Neuronal stem cell (in vitro differentiated cells): ENCODE measurements at regions not wholly inside any gene's neighbourhood (a gene's known extent, or its start where the extent isn't known, plus 50 kb on each side); places are given as distances from the start of the nearest gene placed in this dataset.

Source experiments
- DNase-seq: peaks from one replicate; pipeline ENCODE4 v3.0.0-alpha.2; 2013; ENCODE audit warnings: low spot score
- H2AFZ ChIP-seq: one replicate; pipeline ENCODE4 v1.6.1; 2013; ENCODE audit warnings: mild to moderate bottlenecking, low read length, inconsistent platforms
- H2AK5ac ChIP-seq: 2 replicates; pipeline ENCODE4 v1.6.1; 2013; ENCODE audit warnings: low read depth, mild to moderate bottlenecking, inconsistent platforms, low read length, moderate library complexity, mixed read lengths
- H2BK120ac ChIP-seq: 2 replicates; pipeline ENCODE4 v1.6.1; 2013; ENCODE audit warnings: low read depth, mild to moderate bottlenecking, inconsistent platforms, low read length, moderate library complexity, mixed read lengths
- H2BK12ac ChIP-seq: one replicate; pipeline ENCODE4 v1.6.1; 2013; ENCODE audit warnings: low read length, inconsistent platforms
- H2BK15ac ChIP-seq: 2 replicates; pipeline ENCODE4 v1.6.1; 2013; ENCODE audit warnings: mild to moderate bottlenecking, low read length, inconsistent platforms, mixed read lengths
- H2BK5ac ChIP-seq: one replicate; pipeline ENCODE4 v1.6.1; 2013; ENCODE audit warnings: inconsistent platforms, mild to moderate bottlenecking, low read length, moderate library complexity
- H3K14ac ChIP-seq: one replicate; pipeline ENCODE4 v1.6.1; 2013; ENCODE audit warnings: low read length, inconsistent platforms
- H3K18ac ChIP-seq: 2 replicates; pipeline ENCODE4 v1.6.1; 2013; ENCODE audit warnings: low read length, inconsistent platforms
- H3K23ac ChIP-seq: 2 replicates; pipeline ENCODE4 v1.6.1; 2013; ENCODE audit warnings: low read depth, mild to moderate bottlenecking, mixed read lengths, low read length, inconsistent platforms; ENCODE audit not compliant: poor library complexity
- H3K27ac ChIP-seq: replicated peaks from 3 replicates; pipeline ENCODE4 v1.5.1; 2013; ENCODE audit warnings: low read length, inconsistent platforms
- H3K27me3 ChIP-seq, 3 experiments: 2 replicates each; pipeline ENCODE4 v1.6.1; 2013; ENCODE audit warnings: low read length in 3 of 3, mild to moderate bottlenecking in 2 of 3, inconsistent platforms in 1 of 3, low read depth in 1 of 3, mixed read lengths in 1 of 3, moderate library complexity in 1 of 3; ENCODE audit not compliant: control insufficient read depth in 3 of 3, insufficient read depth in 3 of 3
- H3K36me3 ChIP-seq, 2 donors: replicated peaks in 1 of 2; 2 replicates each; pipeline ENCODE4 v1.6.1; 2013; ENCODE audit warnings: low read length in 2 of 2; ENCODE audit not compliant: control insufficient read depth in 2 of 2, insufficient read depth in 2 of 2
- H3K4ac ChIP-seq: 2 replicates; pipeline ENCODE4 v1.6.1; 2013; ENCODE audit warnings: inconsistent platforms, mild to moderate bottlenecking, low read length, moderate library complexity
- H3K4me1 ChIP-seq, 2 donors: 1 replicate in 1 of 2; 2 replicates in 1 of 2; pipeline ENCODE4 v1.6.1; 2013; ENCODE audit warnings: low read length in 2 of 2, low read depth in 1 of 2; ENCODE audit not compliant: control insufficient read depth in 2 of 2, insufficient read depth in 1 of 2
- H3K4me2 ChIP-seq: one replicate; pipeline ENCODE4 v1.6.1; 2013; ENCODE audit warnings: mild to moderate bottlenecking, low read length, inconsistent platforms; ENCODE audit not compliant: insufficient read depth, poor library complexity, severe bottlenecking
- H3K4me3 ChIP-seq, 2 donors: 2 replicates each; pipeline ENCODE4 v1.5.1; 2013; ENCODE audit warnings: low read length in 2 of 2, mild to moderate bottlenecking in 2 of 2, inconsistent platforms in 1 of 2, moderate library complexity in 1 of 2
- H3K79me1 ChIP-seq: one replicate; pipeline ENCODE4 v1.6.1; 2013; ENCODE audit warnings: low read depth, mild to moderate bottlenecking, inconsistent platforms, low read length, moderate library complexity
- H3K9ac ChIP-seq: one replicate; pipeline ENCODE4 v1.6.1; 2013; ENCODE audit warnings: mild to moderate bottlenecking, low read depth, low read length, inconsistent platforms; ENCODE audit not compliant: poor library complexity
- H3K9me3 ChIP-seq, 2 donors: replicated peaks in 1 of 2; 2 replicates each; pipeline versions ENCODE3 to v1.6.1; 2013; ENCODE audit warnings: low read length in 2 of 2, mild to moderate bottlenecking in 2 of 2, inconsistent platforms in 1 of 2, low read depth in 1 of 2, mixed read lengths in 1 of 2, moderate library complexity in 1 of 2; ENCODE audit not compliant: control insufficient read depth in 2 of 2, insufficient read depth in 1 of 2
- H4K8ac ChIP-seq: one replicate; pipeline ENCODE4 v1.6.1; 2013; ENCODE audit warnings: low read depth, mild to moderate bottlenecking, inconsistent platforms, low read length, moderate library complexity
- H4K91ac ChIP-seq: one replicate; pipeline ENCODE4 v1.6.1; 2013; ENCODE audit warnings: low read length, low read depth, mild to moderate bottlenecking, inconsistent platforms; ENCODE audit not compliant: poor library complexity
- WGBS, 2 donors: extraction: QIAGEN DNeasy Blood & Tissue Kit; methylation state at CpG; one replicate each; pipeline ENCODE4 v1.1.7; 2013; ENCODE audit warnings: missing lambda C conversion rate in 2 of 2, mixed read lengths in 1 of 2; ENCODE audit not compliant: insufficient read length in 2 of 2, insufficient replicate concordance in 1 of 2; ENCODE audit errors: extremely low coverage in 2 of 2; 5-methylcytosine and 5-hydroxymethylcytosine counted together

DNA sequence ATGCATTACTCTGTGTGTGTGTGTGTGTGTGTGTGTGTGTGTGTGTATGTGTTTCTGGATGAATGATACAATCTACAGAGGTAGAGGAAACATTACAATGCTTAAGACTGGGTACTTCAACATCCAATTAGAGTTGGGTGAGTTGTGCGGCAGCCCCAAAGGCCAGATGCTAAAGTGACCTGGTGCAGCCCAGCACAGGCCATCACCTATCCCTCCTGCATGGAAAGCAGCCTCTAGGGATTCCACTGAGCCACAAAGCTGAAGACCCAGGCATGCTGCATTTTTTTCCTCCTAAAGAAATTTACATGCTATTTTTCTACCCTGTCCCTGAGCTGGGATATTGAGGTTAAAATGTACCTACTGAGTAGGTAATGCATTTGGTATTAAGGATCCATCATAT is 79.1 kb upstream of the ETAA1 start:
- no peak overlapping the region for H2BK120ac ChIP-seq
- no peak overlapping the region for H4K8ac ChIP-seq
- H3K4me3 ChIP-seq = no peak overlapping the region
- H3K9me3 ChIP-seq = no peaks in the 10 kb centered on the region
- no peaks in the 10 kb centered on the region for H3K36me3 ChIP-seq
- H3K4me1 ChIP-seq = peaks cover 0 to 1% of the 10 kb centered on the region in 2 donors
- H3K79me1 ChIP-seq = no peaks in the 10 kb centered on the region
- no peak overlapping the region for H3K4me2 ChIP-seq
- no peak overlapping the region for H4K91ac ChIP-seq
- no peak overlapping the region for H3K9ac ChIP-seq
- no peaks in the 10 kb centered on the region for H3K27me3 ChIP-seq
- no peak overlapping the region for H2BK12ac ChIP-seq
- H3K27ac ChIP-seq = no peak overlapping the region
- no peak overlapping the region for H3K4ac ChIP-seq
- no peak overlapping the region for H3K18ac ChIP-seq
- no peak overlapping the region for H3K23ac ChIP-seq
- no peak overlapping the region for H2BK15ac ChIP-seq
- no peak overlapping the region for H2AFZ ChIP-seq
- no peak overlapping the region for H2BK5ac ChIP-seq
- no CpG with 5 or more reads among the region's 1 CpG for WGBS, 2 donors
- DNase-seq = no peak
- H3K14ac ChIP-seq = no peak overlapping the region
- no peak overlapping the region for H2AK5ac ChIP-seq

GRCh38 chr2:67318563-67318962 is 78.6 kb upstream of the ETAA1 start:
- H3K27me3 ChIP-seq = no peaks in the 10 kb centered on the region
- WGBS, 2 donors = no CpG with 5 or more reads among the region's 3 CpGs
- H2BK5ac ChIP-seq = no peak overlapping the region
- no peak overlapping the region for H3K4me2 ChIP-seq
- H3K9me3 ChIP-seq = no peaks in the 10 kb centered on the region
- no peak overlapping the region for H2BK15ac ChIP-seq
- H4K91ac ChIP-seq = no peak overlapping the region
- no peak overlapping the region for H3K14ac ChIP-seq
- H3K36me3 ChIP-seq = no peaks in the 10 kb centered on the region
- no peak overlapping the region for H3K27ac ChIP-seq
- H2AK5ac ChIP-seq = no peak overlapping the region
- no peak overlapping the region for H2AFZ ChIP-seq
- H3K23ac ChIP-seq = no peak overlapping the region
- no peak overlapping the region for H4K8ac ChIP-seq
- peaks cover 0 to 1% of the 10 kb centered on the region in 2 donors for H3K4me1 ChIP-seq
- H3K4ac ChIP-seq = no peak overlapping the region
- no peak for DNase-seq
- no peak overlapping the region for H3K4me3 ChIP-seq
- no peak overlapping the region for H2BK120ac ChIP-seq
- no peak overlapping the region for H3K9ac ChIP-seq
- H2BK12ac ChIP-seq = no peak overlapping the region
- H3K79me1 ChIP-seq = no peaks in the 10 kb centered on the region
- H3K18ac ChIP-seq = no peak overlapping the region

DNA sequence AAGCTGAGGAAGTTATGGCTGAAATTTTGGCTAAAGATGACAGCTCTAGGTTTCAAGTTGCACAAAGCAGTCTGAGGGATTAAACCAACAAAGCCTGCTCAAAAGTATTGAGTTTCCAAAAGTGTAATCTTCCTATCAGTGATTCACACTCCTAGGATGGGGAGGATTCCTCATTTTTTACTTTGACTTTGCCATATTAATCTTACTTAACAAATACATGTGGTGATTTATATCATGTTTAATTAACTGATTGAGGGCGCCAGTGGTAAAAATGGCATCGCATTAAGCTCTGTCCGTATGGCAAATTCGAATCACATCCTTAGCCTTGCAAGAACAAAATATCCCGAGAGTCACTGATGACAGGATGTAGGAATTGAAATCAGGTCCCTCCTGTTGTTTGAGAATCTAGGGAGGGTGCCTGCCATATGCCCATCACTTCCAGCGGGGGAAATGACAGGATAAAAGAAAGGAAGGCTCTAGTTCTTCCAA is 78.1 kb upstream of the ETAA1 start:
- Histone ChIP-seq H3K4me1 (peaks cover 0 to 1% of the 10 kb centered on the region in 2 donors), H2BK12ac (no peak overlapping the region), H3K79me1 (no peaks in the 10 kb centered on the region), H2BK15ac (no peak overlapping the region), H3K9ac (no peak overlapping the region), H2AFZ (no peak overlapping the region), H3K27ac (no peak overlapping the region), H3K4ac (no peak overlapping the region), H3K14ac (no peak overlapping the region), H3K9me3 (no peaks in the 10 kb centered on the region), H3K4me2 (no peak overlapping the region), H4K91ac (no peak overlapping the region), H2BK120ac (no peak overlapping the region), H2AK5ac (no peak overlapping the region), H3K27me3 (no peaks in the 10 kb centered on the region), H2BK5ac (no peak overlapping the region), H4K8ac (no peak overlapping the region), H3K18ac (no peak overlapping the region), H3K4me3 (no peak overlapping the region), H3K36me3 (no peaks in the 10 kb centered on the region), H3K23ac (no peak overlapping the region)
- DNase-seq = no peak
- WGBS, 2 donors = no CpG with 5 or more reads among the region's 6 CpGs

GRCh38 chr2:67320861-67321587 is 76.1 kb upstream of the ETAA1 start:
- Histone ChIP-seq H4K91ac (no peak overlapping the region), H3K36me3 (no peaks in the 10 kb centered on the region), H3K14ac (no peak overlapping the region), H3K27me3 (no peaks in the 10 kb centered on the region), H3K27ac (no peak overlapping the region), H2AFZ (no peak overlapping the region), H3K4me3 (no peak overlapping the region), H2AK5ac (no peak overlapping the region), H3K4me2 (no peak overlapping the region), H2BK12ac (no peak overlapping the region), H3K4ac (no peak overlapping the region), H3K18ac (no peak overlapping the region), H3K9me3 (no peaks in the 10 kb centered on the region), H2BK15ac (no peak overlapping the region), H3K79me1 (no peaks in the 10 kb centered on the region), H3K4me1 (peaks cover 0 to 1% of the 10 kb centered on the region in 2 donors), H2BK5ac (no peak overlapping the region), H3K9ac (no peak overlapping the region), H4K8ac (no peak overlapping the region), H3K23ac (no peak overlapping the region), H2BK120ac (no peak overlapping the region)
- no peak for DNase-seq
- WGBS, 2 donors = no CpG with 5 or more reads among the region's 3 CpGs
